ENCODE measurements at regions not wholly inside any gene's neighbourhood (a gene's known extent, or its start where the extent isn't known, plus 50 kb on each side); places are given as distances from the start of the nearest gene placed in this dataset.

GRCh38 chr4:177696438-177696966 is 254.3 kb upstream of the AGA start:
- Histone ChIP-seq H3K36me3 (no peaks in the 10 kb centered on the region), H3K9me3 (ENCODE audit: severe bottlenecking) (no peaks in the 10 kb centered on the region), H3K27ac (no peak overlapping the region), H3K4me3 (ENCODE audit: low read depth, low read length) (no peak overlapping the region), H3K27me3 (ENCODE audit: insufficient read depth, low read depth, severe bottlenecking) (peaks cover 72% of the 10 kb centered on the region)
- no peak for DNase-seq
- TF ChIP-seq CTCF (IDR thresholded peaks at IDR 0.05; ENCODE audit: low read depth, low read length): no peak

GRCh38 chr4:177699365-177700213 is 257.4 kb upstream of the AGA start:
- Histone ChIP-seq H3K27me3 (ENCODE audit: insufficient read depth, low read depth, severe bottlenecking) (peaks cover 64% of the 10 kb centered on the region), H3K27ac (no peak overlapping the region), H3K9me3 (ENCODE audit: severe bottlenecking) (peaks cover 5% of the 10 kb centered on the region), H3K36me3 (no peaks in the 10 kb centered on the region), H3K4me3 (ENCODE audit: low read depth, low read length) (no peak overlapping the region)
- no peak for DNase-seq
- TF ChIP-seq CTCF (IDR thresholded peaks at IDR 0.05; ENCODE audit: low read depth, low read length): no peak

GRCh38 chr4:177706916-177707315 is 264.7 kb upstream of the AGA start:
- H3K27me3 ChIP-seq (ENCODE audit: insufficient read depth, low read depth, severe bottlenecking): peaks cover 83% of the 10 kb centered on the region
- no peak overlapping the region for H3K4me3 ChIP-seq (ENCODE audit: low read depth, low read length)
- no peak for TF ChIP-seq CTCF (IDR thresholded peaks at IDR 0.05; ENCODE audit: low read depth, low read length)
- H3K36me3 ChIP-seq: no peaks in the 10 kb centered on the region
- peaks cover 5% of the 10 kb centered on the region for H3K9me3 ChIP-seq (ENCODE audit: severe bottlenecking)
- H3K27ac ChIP-seq: no peak overlapping the region
- DNase-seq: no peak

GRCh38 chr4:177713454-177713853 is 271.2 kb upstream of the AGA start:
- TF ChIP-seq CTCF (IDR thresholded peaks at IDR 0.05; ENCODE audit: low read depth, low read length): no peak
- peaks cover 2% of the 10 kb centered on the region for H3K9me3 ChIP-seq (ENCODE audit: severe bottlenecking)
- no peak for DNase-seq
- peaks cover 79% of the 10 kb centered on the region for H3K27me3 ChIP-seq (ENCODE audit: insufficient read depth, low read depth, severe bottlenecking)
- no peak overlapping the region for H3K4me3 ChIP-seq (ENCODE audit: low read depth, low read length)
- no peaks in the 10 kb centered on the region for H3K36me3 ChIP-seq
- H3K27ac ChIP-seq: no peak overlapping the region

- TF ChIP-seq CTCF (IDR thresholded peaks at IDR 0.05; ENCODE audit: low read depth, low read length): no peak
- DNase-seq: no peak
- H3K27me3 ChIP-seq (ENCODE audit: insufficient read depth, low read depth, severe bottlenecking): peaks cover 64% of the 10 kb centered on the region
- no peak overlapping the region for H3K27ac ChIP-seq
- H3K9me3 ChIP-seq (ENCODE audit: severe bottlenecking): peaks cover 2% of the 10 kb centered on the region
- H3K36me3 ChIP-seq: no peaks in the 10 kb centered on the region
- no peak overlapping the region for H3K4me3 ChIP-seq (ENCODE audit: low read depth, low read length)
Measured at GRCh38 chr4:177717407-177717806, 275.2 kb upstream of the AGA start.
